Mesothelial cell of epicardium (in vitro differentiated cells): ENCODE measurements at regions not wholly inside any gene's neighbourhood (a gene's known extent, or its start where the extent isn't known, plus 50 kb on each side); places are given as distances from the start of the nearest gene placed in this dataset.

ENCODE experiments used
- DNase-seq, 2 experiments: peaks; one replicate each; pipeline ENCODE4 v3.0.0; 2021; ENCODE audit warnings: low spot score in 2 of 2; ENCODE audit not compliant: unreplicated experiment in 2 of 2
- H3K27ac Mint-ChIP-seq: 2 replicates; pipeline ENCODE4 v1.8.0; 2021; ENCODE audit warnings: mixed read lengths
- H3K27me3 Mint-ChIP-seq: 2 replicates; pipeline ENCODE4 v1.8.0; 2021; ENCODE audit warnings: low read depth, mixed read lengths
- H3K36me3 Mint-ChIP-seq: 2 replicates; pipeline ENCODE4 v1.8.0; 2021; ENCODE audit warnings: mixed read lengths
- H3K4me1 Mint-ChIP-seq: 2 replicates; pipeline ENCODE4 v1.8.0; 2021; ENCODE audit warnings: mixed read lengths
- H3K4me3 Mint-ChIP-seq: 2 replicates; pipeline ENCODE4 v1.8.0; 2021; ENCODE audit warnings: mild to moderate bottlenecking, moderate library complexity, mixed read lengths
- H3K9me3 Mint-ChIP-seq: 2 replicates; pipeline ENCODE4 v1.8.0; 2021; ENCODE audit warnings: mixed read lengths
- CTCF ChIP-seq: fragments of 200-600 bp; sonication (generic); IDR thresholded peaks from one replicate; pipeline ENCODE4 v1.5.0; 2021; ENCODE audit warnings: antibody characterized with exemption; ENCODE audit not compliant: unreplicated experiment

- no peak for DNase-seq
- Mint-ChIP-seq H3K4me3 (no peak overlapping the region), H3K9me3 (peaks cover 8% of the 10 kb centered on the region), H3K27ac (no peak overlapping the region), H3K27me3 (no peaks in the 10 kb centered on the region), H3K36me3 (no peaks in the 10 kb centered on the region), H3K4me1 (peaks cover 4% of the 10 kb centered on the region)
- no peak for TF ChIP-seq CTCF
These were observed 296.7 kb upstream of the PTBP2 start for GRCh38 chr1:96424877-96425276.

GRCh38 chr1:96425382-96426129, 296.0 kb upstream of the PTBP2 start:
- no peak for DNase-seq
- no peak for TF ChIP-seq CTCF
- H3K36me3 Mint-ChIP-seq, result no peaks in the 10 kb centered on the region
- H3K9me3 Mint-ChIP-seq, result peaks cover 8% of the 10 kb centered on the region
- H3K4me1 Mint-ChIP-seq, result peaks cover 4% of the 10 kb centered on the region
- H3K4me3 Mint-ChIP-seq, result no peak overlapping the region
- no peak overlapping the region for H3K27ac Mint-ChIP-seq
- H3K27me3 Mint-ChIP-seq, result no peaks in the 10 kb centered on the region

GRCh38 chr1:96427616-96428015, 294.0 kb upstream of the PTBP2 start:
- Mint-ChIP-seq H3K9me3 (peaks cover 12% of the 10 kb centered on the region), H3K4me1 (no peaks in the 10 kb centered on the region), H3K36me3 (no peaks in the 10 kb centered on the region), H3K27ac (no peak overlapping the region), H3K27me3 (no peaks in the 10 kb centered on the region), H3K4me3 (no peak overlapping the region)
- DNase-seq, result no peak
- no peak for TF ChIP-seq CTCF

- H3K4me3 Mint-ChIP-seq, result no peak overlapping the region
- no peak for TF ChIP-seq CTCF
- no peaks in the 10 kb centered on the region for H3K36me3 Mint-ChIP-seq
- peaks cover 5% of the 10 kb centered on the region for H3K9me3 Mint-ChIP-seq
- no peaks in the 10 kb centered on the region for H3K4me1 Mint-ChIP-seq
- DNase-seq, result no peak
- H3K27me3 Mint-ChIP-seq, result no peaks in the 10 kb centered on the region
- no peak overlapping the region for H3K27ac Mint-ChIP-seq
These were observed 276.3 kb upstream of the PTBP2 start for GRCh38 chr1:96445302-96445701.

GRCh38 chr1:96464066-96464465, 257.5 kb upstream of the PTBP2 start:
- Mint-ChIP-seq H3K27ac (no peak overlapping the region), H3K27me3 (no peaks in the 10 kb centered on the region), H3K4me1 (no peaks in the 10 kb centered on the region), H3K4me3 (no peak overlapping the region), H3K36me3 (no peaks in the 10 kb centered on the region), H3K9me3 (peaks cover 4% of the 10 kb centered on the region)
- no peak for TF ChIP-seq CTCF
- DNase-seq, result no peak
